ENCODE measurements at regions not wholly inside any gene's neighbourhood (a gene's known extent, or its start where the extent isn't known, plus 50 kb on each side); places are given as distances from the start of the nearest gene placed in this dataset.

- Histone ChIP-seq H3K27me3 (ENCODE audit: low read length) (no peaks in the 10 kb centered on the region), H3K4me3 (ENCODE audit: low read length) (no peak overlapping the region), H3K36me3 (ENCODE audit: insufficient read depth, low read length) (no peaks in the 10 kb centered on the region), H3K4me1 (ENCODE audit: low read length) (no peaks in the 10 kb centered on the region), H3K79me2 (ENCODE audit: low read length) (no peaks in the 10 kb centered on the region), H4K20me1 (ENCODE audit: insufficient read depth, low read depth, low read length) (no peaks in the 10 kb centered on the region), H2AFZ (ENCODE audit: low read length) (no peak overlapping the region), H3K9me3 (ENCODE audit: low read length) (peaks cover 12% of the 10 kb centered on the region), H3K4me2 (ENCODE audit: low read depth, low read length, poor library complexity, severe bottlenecking) (no peak overlapping the region), H3K9ac (ENCODE audit: low read length) (no peak overlapping the region), H3K27ac (ENCODE audit: low read length) (no peak overlapping the region), H3K9me2 (replicated peaks; ENCODE audit: insufficient read depth, low read length) (no peaks in the 10 kb centered on the region)
- no peak for DNase-seq
Observed at GRCh38 chr1:79388694-79389361, 382.3 kb upstream of the ADGRL4 start.

DNA sequence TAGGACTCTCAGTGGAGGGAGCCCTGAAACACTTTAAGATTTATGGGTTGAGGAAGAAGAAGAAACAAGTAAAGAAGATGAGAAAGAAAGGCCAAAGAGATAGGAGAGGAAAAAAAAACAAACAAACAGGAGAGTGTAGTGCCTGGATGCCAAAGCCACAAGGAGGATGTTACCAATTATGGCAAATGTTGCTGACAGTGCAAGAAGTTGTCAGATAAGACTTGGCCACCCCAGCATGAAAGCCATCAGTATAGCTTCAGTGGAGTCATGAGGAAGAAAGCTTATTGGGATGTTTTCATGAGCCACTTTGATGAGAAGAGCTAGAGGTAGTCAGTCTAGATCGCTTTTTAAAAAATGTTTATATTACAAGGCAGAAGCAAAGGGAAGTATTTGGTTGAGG, 380.2 kb upstream of the ADGRL4 start:
- no peak for DNase-seq

DNA sequence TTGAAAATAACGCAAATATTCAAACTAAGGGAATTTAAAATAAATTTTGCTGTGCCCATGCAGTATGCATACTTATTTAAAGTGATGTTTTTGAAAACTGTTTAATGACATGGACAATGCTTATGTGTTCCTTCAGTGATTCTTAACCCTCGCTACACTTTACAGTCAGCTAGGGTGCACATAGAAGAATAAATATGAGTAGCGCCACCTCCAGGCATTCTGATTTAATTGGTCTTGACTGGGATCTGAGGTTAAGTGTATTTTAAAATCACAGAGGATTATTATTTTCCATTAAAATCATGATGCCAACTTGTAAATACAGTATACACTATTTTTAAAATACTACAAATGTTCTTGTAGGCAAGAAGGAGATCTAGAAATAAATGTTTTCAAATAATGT, 373.5 kb upstream of the ADGRL4 start:
- Histone ChIP-seq H3K36me3 (ENCODE audit: insufficient read depth, low read length) (no peaks in the 10 kb centered on the region), H3K27ac (ENCODE audit: low read length) (no peak overlapping the region), H3K9me2 (replicated peaks; ENCODE audit: insufficient read depth, low read length) (no peaks in the 10 kb centered on the region), H3K4me1 (ENCODE audit: low read length) (no peaks in the 10 kb centered on the region), H3K9ac (ENCODE audit: low read length) (no peak overlapping the region), H3K27me3 (ENCODE audit: low read length) (no peaks in the 10 kb centered on the region), H4K20me1 (ENCODE audit: insufficient read depth, low read depth, low read length) (no peaks in the 10 kb centered on the region), H3K4me2 (ENCODE audit: low read depth, low read length, poor library complexity, severe bottlenecking) (no peak overlapping the region), H3K79me2 (ENCODE audit: low read length) (no peaks in the 10 kb centered on the region), H3K4me3 (ENCODE audit: low read length) (no peak overlapping the region), H3K9me3 (ENCODE audit: low read length) (peaks cover 30% of the 10 kb centered on the region; the same call in 1 of the 2 replicates), H2AFZ (ENCODE audit: low read length) (no peak overlapping the region)
- DNase-seq, result no peak

More for the DNA sequence above, 380.2 kb upstream of the ADGRL4 start:
- H3K4me3 ChIP-seq (ENCODE audit: low read length), result no peak overlapping the region
- no peak overlapping the region for H3K4me2 ChIP-seq (ENCODE audit: low read depth, low read length, poor library complexity, severe bottlenecking)
- no peaks in the 10 kb centered on the region for H3K9me2 ChIP-seq (replicated peaks; ENCODE audit: insufficient read depth, low read length)
- H3K36me3 ChIP-seq (ENCODE audit: insufficient read depth, low read length), result no peaks in the 10 kb centered on the region
- no peaks in the 10 kb centered on the region for H3K27me3 ChIP-seq (ENCODE audit: low read length)
- no peaks in the 10 kb centered on the region for H3K4me1 ChIP-seq (ENCODE audit: low read length)
- peaks cover 25% of the 10 kb centered on the region for H3K9me3 ChIP-seq (ENCODE audit: low read length)
- no peak overlapping the region for H3K9ac ChIP-seq (ENCODE audit: low read length)
- no peaks in the 10 kb centered on the region for H4K20me1 ChIP-seq (ENCODE audit: insufficient read depth, low read depth, low read length)
- H2AFZ ChIP-seq (ENCODE audit: low read length), result no peak overlapping the region
- no peaks in the 10 kb centered on the region for H3K79me2 ChIP-seq (ENCODE audit: low read length)
- no peak overlapping the region for H3K27ac ChIP-seq (ENCODE audit: low read length)

DNA sequence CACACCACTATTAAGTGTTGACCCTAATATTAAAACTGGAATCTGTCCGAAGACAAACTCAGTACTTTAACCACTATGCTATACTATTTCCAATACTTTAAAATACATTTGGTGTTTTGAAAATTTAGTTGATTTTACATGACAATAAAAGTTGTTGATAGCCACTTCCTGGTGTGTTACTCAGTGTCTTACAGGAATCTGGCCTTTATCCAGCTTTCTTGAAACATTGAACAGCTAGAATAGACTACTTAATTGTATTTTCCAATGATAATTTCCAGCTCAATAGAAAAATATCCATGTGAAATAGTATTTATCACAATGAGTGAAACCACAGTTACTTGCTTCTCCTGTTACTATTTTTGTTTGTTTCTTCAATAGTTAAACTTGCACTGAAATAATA, 369.6 kb upstream of the ADGRL4 start:
- Histone ChIP-seq H3K4me3 (ENCODE audit: low read length) (no peak overlapping the region), H3K27ac (ENCODE audit: low read length) (no peak overlapping the region), H3K4me2 (ENCODE audit: low read depth, low read length, poor library complexity, severe bottlenecking) (no peak overlapping the region), H3K9ac (ENCODE audit: low read length) (no peak overlapping the region), H4K20me1 (ENCODE audit: insufficient read depth, low read depth, low read length) (no peaks in the 10 kb centered on the region), H3K9me3 (ENCODE audit: low read length) (peaks cover 16% of the 10 kb centered on the region; the same call in 1 of the 2 replicates), H3K27me3 (ENCODE audit: low read length) (no peaks in the 10 kb centered on the region), H3K79me2 (ENCODE audit: low read length) (no peaks in the 10 kb centered on the region), H2AFZ (ENCODE audit: low read length) (no peak overlapping the region), H3K4me1 (ENCODE audit: low read length) (no peaks in the 10 kb centered on the region), H3K9me2 (replicated peaks; ENCODE audit: insufficient read depth, low read length) (no peaks in the 10 kb centered on the region), H3K36me3 (ENCODE audit: insufficient read depth, low read length) (no peaks in the 10 kb centered on the region)
- DNase-seq, result no peak

DNA sequence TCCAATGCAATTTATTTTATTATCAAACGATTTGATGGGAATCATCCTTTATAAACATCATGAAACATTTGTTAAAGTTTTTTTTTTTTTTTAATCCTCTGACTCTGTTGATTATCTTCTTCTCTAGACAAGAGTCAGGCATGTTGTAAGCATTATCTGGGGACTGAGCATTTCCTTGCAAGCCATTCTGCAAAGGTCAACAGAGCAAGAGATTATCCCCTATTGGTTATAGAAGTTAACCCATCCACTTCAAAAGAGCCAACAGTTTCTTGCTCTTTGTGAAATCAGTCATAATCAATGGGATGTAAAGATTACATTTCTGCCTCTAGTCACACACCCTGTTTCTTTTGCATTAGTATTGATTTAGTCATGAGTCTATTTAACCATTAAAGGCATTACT, 368.8 kb upstream of the ADGRL4 start:
- H3K4me1 ChIP-seq (ENCODE audit: low read length), result no peaks in the 10 kb centered on the region
- H3K4me2 ChIP-seq (ENCODE audit: low read depth, low read length, poor library complexity, severe bottlenecking), result no peak overlapping the region
- no peak overlapping the region for H2AFZ ChIP-seq (ENCODE audit: low read length)
- H4K20me1 ChIP-seq (ENCODE audit: insufficient read depth, low read depth, low read length), result no peaks in the 10 kb centered on the region
- H3K9me3 ChIP-seq (ENCODE audit: low read length), result peaks cover 23% of the 10 kb centered on the region
- no peaks in the 10 kb centered on the region for H3K9me2 ChIP-seq (replicated peaks; ENCODE audit: insufficient read depth, low read length)
- no peaks in the 10 kb centered on the region for H3K79me2 ChIP-seq (ENCODE audit: low read length)
- H3K4me3 ChIP-seq (ENCODE audit: low read length), result no peak overlapping the region
- H3K36me3 ChIP-seq (ENCODE audit: insufficient read depth, low read length), result no peaks in the 10 kb centered on the region
- H3K9ac ChIP-seq (ENCODE audit: low read length), result no peak overlapping the region
- no peaks in the 10 kb centered on the region for H3K27me3 ChIP-seq (ENCODE audit: low read length)
- no peak overlapping the region for H3K27ac ChIP-seq (ENCODE audit: low read length)
- no peak for DNase-seq

DNA sequence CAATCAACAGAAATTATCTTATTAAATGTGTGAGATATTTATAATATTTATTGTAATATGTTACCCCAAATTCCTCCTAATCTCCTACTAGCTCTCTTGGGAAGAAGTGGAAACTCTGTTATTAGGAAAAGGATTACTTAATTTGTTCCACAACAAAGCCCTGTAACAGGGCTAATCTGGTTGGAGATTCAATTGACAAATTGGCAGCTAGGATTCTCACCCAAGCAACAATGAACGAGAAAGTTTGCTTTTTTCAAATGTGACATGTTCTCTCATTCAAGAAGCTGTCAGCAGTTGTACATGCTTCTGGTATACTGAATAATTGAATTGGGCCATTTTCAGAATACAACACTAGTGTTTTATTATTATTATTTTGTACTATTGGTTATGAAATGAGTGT, 367.9 kb upstream of the ADGRL4 start:
- Histone ChIP-seq H3K9me3 (ENCODE audit: low read length) (peaks cover 28% of the 10 kb centered on the region), H2AFZ (ENCODE audit: low read length) (no peak overlapping the region), H3K79me2 (ENCODE audit: low read length) (no peaks in the 10 kb centered on the region), H3K4me1 (ENCODE audit: low read length) (no peaks in the 10 kb centered on the region), H3K9ac (ENCODE audit: low read length) (no peak overlapping the region), H4K20me1 (ENCODE audit: insufficient read depth, low read depth, low read length) (no peaks in the 10 kb centered on the region), H3K4me3 (ENCODE audit: low read length) (no peak overlapping the region), H3K27ac (ENCODE audit: low read length) (no peak overlapping the region), H3K36me3 (ENCODE audit: insufficient read depth, low read length) (no peaks in the 10 kb centered on the region), H3K27me3 (ENCODE audit: low read length) (no peaks in the 10 kb centered on the region), H3K4me2 (ENCODE audit: low read depth, low read length, poor library complexity, severe bottlenecking) (no peak overlapping the region), H3K9me2 (replicated peaks; ENCODE audit: insufficient read depth, low read length) (no peaks in the 10 kb centered on the region)
- no peak for DNase-seq

DNA sequence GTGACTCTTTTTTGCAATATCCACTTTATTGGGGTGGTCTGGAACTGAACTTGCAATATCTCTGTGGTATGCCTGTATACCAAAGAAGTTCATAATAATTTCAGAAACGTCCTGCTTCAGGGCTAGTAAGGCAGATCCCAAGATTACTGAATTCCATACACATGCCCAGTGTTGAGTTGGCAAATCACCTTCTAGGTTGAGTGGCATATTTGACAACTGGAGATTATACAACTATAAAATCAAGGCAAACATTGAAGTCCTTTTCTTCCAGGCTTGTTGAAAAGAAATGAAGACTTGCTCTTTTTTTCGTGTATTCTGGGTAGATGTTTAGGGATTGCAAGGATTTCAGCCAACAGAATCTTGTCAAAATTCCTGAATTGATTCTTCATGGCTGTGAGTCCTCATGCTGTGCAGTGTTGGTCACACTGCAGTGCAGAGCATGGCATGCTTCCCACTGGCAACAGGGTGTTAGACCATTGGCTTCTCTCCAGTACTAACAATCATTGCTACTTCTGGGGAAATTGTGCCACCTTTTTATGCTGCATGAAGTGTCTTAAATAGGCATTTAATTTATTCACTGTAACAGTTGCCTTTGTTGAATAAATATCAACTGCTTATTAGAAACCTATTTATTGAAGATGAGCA, 367.1 kb upstream of the ADGRL4 start:
- H2AFZ ChIP-seq (ENCODE audit: low read length), result no peak overlapping the region
- no peak overlapping the region for H3K27ac ChIP-seq (ENCODE audit: low read length)
- no peak overlapping the region for H3K4me3 ChIP-seq (ENCODE audit: low read length)
- peaks cover 28% of the 10 kb centered on the region for H3K9me3 ChIP-seq (ENCODE audit: low read length)
- no peak overlapping the region for H3K4me2 ChIP-seq (ENCODE audit: low read depth, low read length, poor library complexity, severe bottlenecking)
- no peaks in the 10 kb centered on the region for H3K4me1 ChIP-seq (ENCODE audit: low read length)
- no peak overlapping the region for H3K9ac ChIP-seq (ENCODE audit: low read length)
- H4K20me1 ChIP-seq (ENCODE audit: insufficient read depth, low read depth, low read length), result no peaks in the 10 kb centered on the region
- no peaks in the 10 kb centered on the region for H3K36me3 ChIP-seq (ENCODE audit: insufficient read depth, low read length)
- no peaks in the 10 kb centered on the region for H3K27me3 ChIP-seq (ENCODE audit: low read length)
- no peaks in the 10 kb centered on the region for H3K9me2 ChIP-seq (replicated peaks; ENCODE audit: insufficient read depth, low read length)
- no peaks in the 10 kb centered on the region for H3K79me2 ChIP-seq (ENCODE audit: low read length)
- no peak for DNase-seq

DNA sequence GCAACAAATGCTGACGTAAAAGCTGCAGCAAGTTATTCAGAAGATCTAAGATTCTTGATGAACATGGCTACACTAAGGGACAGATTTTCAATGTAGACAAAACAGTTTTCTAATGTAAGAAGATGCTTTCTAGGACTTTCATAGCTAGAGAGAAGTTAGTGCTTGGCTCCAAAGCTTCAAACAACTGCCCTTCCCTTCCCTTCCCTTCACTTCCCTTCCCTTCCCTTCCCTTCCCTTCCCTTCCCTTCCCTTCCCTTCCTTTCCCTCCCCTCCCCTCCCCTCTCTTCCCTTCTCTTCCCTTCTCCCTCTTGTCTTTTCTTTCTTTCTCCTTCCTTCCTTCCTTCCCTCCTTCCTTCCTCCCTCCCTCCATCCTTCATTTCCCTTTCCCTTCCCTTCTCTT, 365.3 kb upstream of the ADGRL4 start:
- Histone ChIP-seq H4K20me1 (ENCODE audit: insufficient read depth, low read depth, low read length) (no peaks in the 10 kb centered on the region), H2AFZ (ENCODE audit: low read length) (no peak overlapping the region), H3K27me3 (ENCODE audit: low read length) (no peaks in the 10 kb centered on the region), H3K9ac (ENCODE audit: low read length) (no peak overlapping the region), H3K36me3 (ENCODE audit: insufficient read depth, low read length) (no peaks in the 10 kb centered on the region), H3K9me3 (ENCODE audit: low read length) (peaks cover 25% of the 10 kb centered on the region), H3K4me2 (ENCODE audit: low read depth, low read length, poor library complexity, severe bottlenecking) (no peak overlapping the region), H3K4me3 (ENCODE audit: low read length) (no peak overlapping the region), H3K79me2 (ENCODE audit: low read length) (no peaks in the 10 kb centered on the region), H3K4me1 (ENCODE audit: low read length) (no peaks in the 10 kb centered on the region), H3K27ac (ENCODE audit: low read length) (no peak overlapping the region), H3K9me2 (replicated peaks; ENCODE audit: insufficient read depth, low read length) (no peaks in the 10 kb centered on the region)
- DNase-seq, result no peak
